B cell (primary cell): ENCODE measurements at regions not wholly inside any gene's neighbourhood (a gene's known extent, or its start where the extent isn't known, plus 50 kb on each side); places are given as distances from the start of the nearest gene placed in this dataset. TPM values are rescaled to one million over a fixed set of nuclear protein-coding genes. Genes with fewer than 3 reads are reported as not detected.

ENCODE experiments used
- ATAC-seq: fragments of 200-7000 bp; cut with Tn5 transposase; one replicate; pipeline ENCODE4 v1.10.0; 2021; ENCODE audit warnings: low read depth, mild to moderate bottlenecking, moderate number of reproducible peaks, moderate library complexity
- CTCF ChIA-PET: fragments of 350-600 bp; sonication (Branson Sonifier 250); formaldehyde crosslinking; loops from one replicate; lab custom pipeline; 2021; ENCODE audit warnings: antibody characterized with exemption, inconsistent platforms; lab: Charles Lee
- POLR2A ChIA-PET: fragments of 350-600 bp; sonication (Branson Sonifier 250); formaldehyde crosslinking; loops from one replicate; lab custom pipeline; 2021; ENCODE audit warnings: antibody characterized with exemption; lab: Charles Lee
- DNase-seq: peaks from one replicate; pipeline ENCODE4 v3.0.0; 2013
- H2AFZ ChIP-seq: 2 replicates; pipeline ENCODE4 v1.6.1; 2012; ENCODE audit warnings: mild to moderate bottlenecking, low read depth, low read length; ENCODE audit not compliant: insufficient read depth, poor library complexity, severe bottlenecking
- H3K27ac ChIP-seq, 2 donors: 1 replicate in 1 of 2; 2 replicates in 1 of 2; pipeline ENCODE4 v1.5.1; 2012 to 2013; ENCODE audit warnings: low read length in 2 of 2, mild to moderate bottlenecking in 2 of 2, moderate library complexity in 1 of 2
- H3K27me3 ChIP-seq, 4 experiments: fragments of 200-600 bp in 1 of 4; sonication (generic) in 1 of 4; replicated peaks in 1 of 4; 1 replicate in 2 of 4; 2 replicates in 2 of 4; pipeline versions ENCODE4 v1.6.1 to v1.7.0; 2013 to 2016; ENCODE audit warnings: low read length in 3 of 4, mild to moderate bottlenecking in 2 of 4, mixed read lengths in 1 of 4, moderate library complexity in 1 of 4; ENCODE audit not compliant: insufficient read depth in 4 of 4, control insufficient read depth in 3 of 4; ENCODE audit errors: control extremely low read depth in 1 of 4
- H3K36me3 ChIP-seq, 2 experiments: replicated peaks in 1 of 2; 1 replicate in 1 of 2; 2 replicates in 1 of 2; pipeline versions ENCODE4 v1.6.1 to v1.7.1; 2013; ENCODE audit warnings: low read length in 1 of 2; ENCODE audit not compliant: insufficient read depth in 2 of 2, control insufficient read depth in 1 of 2; ENCODE audit errors: control extremely low read depth in 1 of 2, extremely low read depth in 1 of 2
- H3K4me1 ChIP-seq, 2 donors: fragments of 200-600 bp in 1 of 2; sonication (generic) in 1 of 2; 1 replicate in 1 of 2; 2 replicates in 1 of 2; pipeline versions ENCODE4 v1.5.1 to v1.6.1; 2013 to 2017; ENCODE audit warnings: low read length in 2 of 2; ENCODE audit not compliant: control insufficient read depth in 2 of 2, insufficient read depth in 2 of 2
- H3K4me2 ChIP-seq: replicated peaks from 2 replicates; pipeline ENCODE3; 2012; ENCODE audit warnings: mild to moderate bottlenecking, low read depth, low read length; ENCODE audit not compliant: poor library complexity, severe bottlenecking
- H3K4me3 ChIP-seq, 5 experiments: fragments of 200-600 bp in 1 of 5; sonication (generic) in 1 of 5; 1 replicate in 3 of 5; 2 replicates in 2 of 5; pipeline versions ENCODE4 v1.5.1 to v1.7.0; 2011 to 2016; ENCODE audit warnings: low read length in 4 of 5, mild to moderate bottlenecking in 4 of 5, low read depth in 2 of 5, control low read depth in 1 of 5, moderate library complexity in 1 of 5; ENCODE audit not compliant: insufficient read depth in 1 of 5; ENCODE audit errors: control extremely low read depth in 1 of 5, extremely low read depth in 1 of 5
- H3K79me2 ChIP-seq: fragments of 200-600 bp; sonication (generic); one replicate; pipeline ENCODE4 v1.6.0; 2016; ENCODE audit warnings: low read length; ENCODE audit not compliant: control insufficient read depth, insufficient read depth
- H3K9ac ChIP-seq: fragments of 200-600 bp; sonication (generic); 2 replicates; pipeline ENCODE4 v1.6.1; 2017; ENCODE audit warnings: mild to moderate bottlenecking, low read length, moderate library complexity
- H3K9me3 ChIP-seq, 3 donors: one replicate each; pipeline versions ENCODE4 v1.6.1 to v1.7.1; 2013; ENCODE audit warnings: low read length in 2 of 3; ENCODE audit not compliant: control insufficient read depth in 2 of 3, insufficient read depth in 1 of 3; ENCODE audit errors: control extremely low read depth in 1 of 3
- H4K20me1 ChIP-seq: 2 replicates; pipeline ENCODE4 v1.6.0; 2012; ENCODE audit warnings: mild to moderate bottlenecking, low read length; ENCODE audit not compliant: insufficient read depth, control insufficient read depth, poor library complexity, severe bottlenecking
- H3K27ac Mint-ChIP-seq: one replicate; pipeline ENCODE4 v1.8.0; 2021; ENCODE audit warnings: mixed read lengths
- H3K27me3 Mint-ChIP-seq: one replicate; pipeline ENCODE4 v1.8.0; 2021; ENCODE audit warnings: mixed read lengths
- H3K4me1 Mint-ChIP-seq: one replicate; pipeline ENCODE4 v1.8.0; 2021; ENCODE audit warnings: mixed read lengths
- H3K4me3 Mint-ChIP-seq: one replicate; pipeline ENCODE4 v1.8.0; 2021; ENCODE audit warnings: mixed read lengths
- H3K9me3 Mint-ChIP-seq: one replicate; pipeline ENCODE4 v1.8.0; 2022; ENCODE audit warnings: mixed read lengths; ENCODE audit not compliant: insufficient read depth
- CTCF ChIP-seq: fragments of 200-600 bp; IDR thresholded peaks from one replicate; pipeline ENCODE4 v1.8.0; 2022; ENCODE audit warnings: antibody characterized with exemption, mild to moderate bottlenecking
- EZH2 ChIP-seq: IDR thresholded peaks from 2 replicates; pipeline ENCODE4 v1.6.1; 2012; ENCODE audit warnings: borderline replicate concordance, low read depth, mild to moderate bottlenecking, moderate library complexity, low read length; ENCODE audit not compliant: insufficient read depth, poor library complexity, severe bottlenecking
- WGBS: methylation state at CpG from one replicate; pipeline ENCODE4 v1.1.5; 2013; ENCODE audit warnings: missing lambda C conversion rate; ENCODE audit not compliant: insufficient coverage; 5-methylcytosine and 5-hydroxymethylcytosine counted together
- intact Hi-C: fragments of 100-400 bp; cut with micrococcal nuclease; formaldehyde crosslinking; loops from one replicate; pipeline ENCODE4 v1.10.0; 2022
- small RNA-seq: library from RNA; depleted of rRNA; stranded (forward); fragments of <200 nt; gene quantifications from one replicate; pipeline ENCODE3, GENCODE V24; 2012; ENCODE audit warnings: low replicate concordance, low read depth; ENCODE audit not compliant: insufficient read length

DNA sequence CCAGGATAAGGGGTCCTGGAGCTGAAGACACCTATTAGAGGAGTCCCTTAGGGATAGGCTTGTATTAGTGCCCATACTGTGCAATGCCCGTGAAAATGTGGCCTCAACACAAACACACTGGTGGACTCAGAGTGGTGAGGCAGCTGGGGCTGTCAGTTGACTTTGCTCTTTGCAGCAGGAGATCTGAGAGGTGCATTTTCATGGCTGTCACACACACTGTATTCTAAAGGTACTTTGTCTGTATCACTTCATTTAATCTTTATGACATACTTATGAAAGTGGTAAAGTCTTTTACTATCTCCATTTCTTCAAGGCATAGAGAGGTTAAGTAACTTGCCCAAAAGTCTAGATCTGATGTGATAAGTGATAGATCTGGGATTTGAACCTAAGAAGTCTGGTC, 55.1 kb upstream of the GCFC2 start:
- ChIA-PET CTCF (no interaction called here), POLR2A (no interaction called here)
- no peaks in the 10 kb centered on the region for H3K27me3 ChIP-seq
- H3K27ac Mint-ChIP-seq = no peak overlapping the region
- no peaks in the 10 kb centered on the region for H3K79me2 ChIP-seq
- no peak for ATAC-seq
- no peak overlapping the region for H2AFZ ChIP-seq
- H3K36me3 ChIP-seq = no peaks in the 10 kb centered on the region
- no peak overlapping the region for H3K4me3 Mint-ChIP-seq
- H3K4me1 Mint-ChIP-seq = no peaks in the 10 kb centered on the region
- H3K4me3 ChIP-seq = no peak overlapping the region
- H3K27me3 Mint-ChIP-seq = peaks cover 11% of the 10 kb centered on the region
- intact Hi-C loops = no loop called here
- no peaks in the 10 kb centered on the region for H3K9me3 ChIP-seq
- DNase-seq = no peak
- H3K9ac ChIP-seq = no peak overlapping the region
- H3K4me2 ChIP-seq = no peak overlapping the region
- peaks cover 4% of the 10 kb centered on the region for H3K9me3 Mint-ChIP-seq
- 50% methylated on average over 1 of the region's 1 CpG for WGBS
- no peak overlapping the region for H3K27ac ChIP-seq
- no peaks in the 10 kb centered on the region for H4K20me1 ChIP-seq
- H3K4me1 ChIP-seq = no peaks in the 10 kb centered on the region
- TF ChIP-seq CTCF (no peak), EZH2 (no peak)

- POLR2A ChIA-PET = no interaction called here
- 67% methylated on average over 1 of the region's 3 CpGs for WGBS
These were observed 53.9 kb upstream of the GCFC2 start for GRCh38 chr2:75764611-75765010.

More at GRCh38 chr2:75764611-75765010, 53.9 kb upstream of the GCFC2 start:
- intact Hi-C loops = no loop called here
- H3K27ac ChIP-seq = no peak overlapping the region
- CTCF ChIA-PET = no interaction called here
- H3K4me3 Mint-ChIP-seq = no peak overlapping the region
- H2AFZ ChIP-seq = no peak overlapping the region
- peaks cover 4% of the 10 kb centered on the region for H3K9me3 Mint-ChIP-seq
- H3K9me3 ChIP-seq = no peaks in the 10 kb centered on the region
- no peak overlapping the region for H3K4me2 ChIP-seq
- TF ChIP-seq EZH2 (no peak), CTCF (no peak)
- H4K20me1 ChIP-seq = no peaks in the 10 kb centered on the region
- H3K4me1 Mint-ChIP-seq = no peaks in the 10 kb centered on the region
- H3K9ac ChIP-seq = no peak overlapping the region
- no peaks in the 10 kb centered on the region for H3K4me1 ChIP-seq
- H3K27ac Mint-ChIP-seq = no peak overlapping the region
- no peaks in the 10 kb centered on the region for H3K36me3 ChIP-seq
- no peaks in the 10 kb centered on the region for H3K79me2 ChIP-seq
- peaks cover 11% of the 10 kb centered on the region for H3K27me3 Mint-ChIP-seq
- H3K27me3 ChIP-seq = no peaks in the 10 kb centered on the region
- ATAC-seq (no peak), DNase-seq (no peak)
- H3K4me3 ChIP-seq = no peak overlapping the region

Small RNA genes lying in the stretch of these regions (small RNA-seq; reads per million reads assigned to genes)
- not detected for gene RN7SKP164
